Mesothelial cell of epicardium (in vitro differentiated cells): ENCODE measurements at regions not wholly inside any gene's neighbourhood (a gene's known extent, or its start where the extent isn't known, plus 50 kb on each side); places are given as distances from the start of the nearest gene placed in this dataset.

Experiments
- DNase-seq, 2 experiments: peaks; one replicate each; pipeline ENCODE4 v3.0.0; 2021; ENCODE audit warnings: low spot score in 2 of 2; ENCODE audit not compliant: unreplicated experiment in 2 of 2
- H3K27ac Mint-ChIP-seq: 2 replicates; pipeline ENCODE4 v1.8.0; 2021; ENCODE audit warnings: mixed read lengths
- H3K27me3 Mint-ChIP-seq: 2 replicates; pipeline ENCODE4 v1.8.0; 2021; ENCODE audit warnings: low read depth, mixed read lengths
- H3K36me3 Mint-ChIP-seq: 2 replicates; pipeline ENCODE4 v1.8.0; 2021; ENCODE audit warnings: mixed read lengths
- H3K4me1 Mint-ChIP-seq: 2 replicates; pipeline ENCODE4 v1.8.0; 2021; ENCODE audit warnings: mixed read lengths
- H3K4me3 Mint-ChIP-seq: 2 replicates; pipeline ENCODE4 v1.8.0; 2021; ENCODE audit warnings: mild to moderate bottlenecking, moderate library complexity, mixed read lengths
- H3K9me3 Mint-ChIP-seq: 2 replicates; pipeline ENCODE4 v1.8.0; 2021; ENCODE audit warnings: mixed read lengths
- TF ChIP-seq, protein P1 (sequence below): fragments of 200-600 bp; sonication (generic); IDR thresholded peaks from one replicate; pipeline ENCODE4 v1.5.0; 2021; ENCODE audit warnings: antibody characterized with exemption; ENCODE audit not compliant: unreplicated experiment

- no peaks in the 10 kb centered on the region for H3K27me3 Mint-ChIP-seq
- TF ChIP-seq, protein P1, sequence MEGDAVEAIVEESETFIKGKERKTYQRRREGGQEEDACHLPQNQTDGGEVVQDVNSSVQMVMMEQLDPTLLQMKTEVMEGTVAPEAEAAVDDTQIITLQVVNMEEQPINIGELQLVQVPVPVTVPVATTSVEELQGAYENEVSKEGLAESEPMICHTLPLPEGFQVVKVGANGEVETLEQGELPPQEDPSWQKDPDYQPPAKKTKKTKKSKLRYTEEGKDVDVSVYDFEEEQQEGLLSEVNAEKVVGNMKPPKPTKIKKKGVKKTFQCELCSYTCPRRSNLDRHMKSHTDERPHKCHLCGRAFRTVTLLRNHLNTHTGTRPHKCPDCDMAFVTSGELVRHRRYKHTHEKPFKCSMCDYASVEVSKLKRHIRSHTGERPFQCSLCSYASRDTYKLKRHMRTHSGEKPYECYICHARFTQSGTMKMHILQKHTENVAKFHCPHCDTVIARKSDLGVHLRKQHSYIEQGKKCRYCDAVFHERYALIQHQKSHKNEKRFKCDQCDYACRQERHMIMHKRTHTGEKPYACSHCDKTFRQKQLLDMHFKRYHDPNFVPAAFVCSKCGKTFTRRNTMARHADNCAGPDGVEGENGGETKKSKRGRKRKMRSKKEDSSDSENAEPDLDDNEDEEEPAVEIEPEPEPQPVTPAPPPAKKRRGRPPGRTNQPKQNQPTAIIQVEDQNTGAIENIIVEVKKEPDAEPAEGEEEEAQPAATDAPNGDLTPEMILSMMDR: no peak
- H3K4me1 Mint-ChIP-seq: peaks cover 61% of the 10 kb centered on the region
- DNase-seq: peak in 1 of 2 experiments; percentile 21
- H3K36me3 Mint-ChIP-seq: peaks cover under 1% of the 10 kb centered on the region
- no peak overlapping the region for H3K4me3 Mint-ChIP-seq
- peaks cover 17% of the 10 kb centered on the region for H3K9me3 Mint-ChIP-seq
- H3K27ac Mint-ChIP-seq: peak overlapping the region; percentile 94
Observed at GRCh38 chr2:128486640-128487375, 168.1 kb upstream of the HS6ST1 start.

DNA sequence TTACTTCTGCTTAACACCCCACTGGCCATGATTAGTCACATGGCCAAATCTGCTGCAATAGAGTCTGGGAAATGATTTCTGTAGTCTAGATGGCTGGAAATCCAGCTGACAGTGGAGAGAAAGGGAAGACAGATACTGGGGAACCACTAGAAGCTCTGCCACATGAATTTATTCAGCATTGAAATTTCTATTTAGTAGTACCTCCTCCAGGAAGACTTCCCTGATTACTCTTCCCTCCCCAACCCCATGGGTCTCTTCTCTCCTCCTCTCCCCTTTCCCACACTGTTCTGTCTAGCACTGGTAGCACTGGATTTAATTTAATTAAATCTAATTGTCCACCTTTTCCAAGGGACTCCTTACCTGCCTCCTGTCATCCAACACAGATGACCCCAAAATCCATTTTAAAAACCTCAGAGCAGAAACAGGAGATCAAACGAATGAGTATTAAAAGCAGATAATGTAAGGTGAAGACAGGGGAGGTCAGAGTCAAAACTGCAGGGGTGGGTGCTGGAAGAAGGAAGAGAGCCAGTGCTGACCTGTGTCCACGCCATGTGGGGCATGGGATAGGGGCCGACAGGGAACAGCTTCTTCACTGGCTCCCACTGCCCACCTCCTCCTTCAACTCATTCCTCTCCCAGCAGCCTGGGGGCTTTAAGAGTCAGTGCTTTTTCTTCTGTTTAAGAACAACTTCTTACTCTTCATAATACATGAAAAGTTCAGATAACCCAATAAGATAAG, 169.2 kb upstream of the HS6ST1 start:
- Mint-ChIP-seq H3K9me3 (peaks cover 13% of the 10 kb centered on the region), H3K36me3 (no peaks in the 10 kb centered on the region), H3K4me3 (no peak overlapping the region), H3K27ac (peak overlapping the region; percentile 94), H3K4me1 (peaks cover 63% of the 10 kb centered on the region), H3K27me3 (no peaks in the 10 kb centered on the region)
- TF ChIP-seq, protein P1: no peak
- peak in 1 of 2 experiments; percentile 38 for DNase-seq

DNA sequence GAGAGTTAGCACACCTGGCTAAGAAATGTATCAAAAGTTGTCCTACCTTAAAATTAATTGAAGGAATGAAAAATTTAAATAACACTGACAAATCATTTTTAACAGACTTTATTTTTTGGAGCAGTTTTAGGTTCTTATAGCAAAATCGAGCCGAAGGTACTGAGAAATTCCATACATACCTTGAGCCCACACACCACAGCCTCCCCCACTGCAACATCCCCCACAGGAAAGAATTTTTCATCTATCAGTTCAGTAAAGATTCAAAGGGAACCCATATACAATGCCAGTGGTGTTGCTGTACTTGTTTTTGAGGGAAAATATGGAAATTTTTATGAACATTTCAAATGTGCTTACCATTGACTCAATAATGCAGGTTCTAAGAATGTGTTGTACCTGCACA, 169.8 kb upstream of the HS6ST1 start:
- TF ChIP-seq, protein P1: no peak
- H3K9me3 Mint-ChIP-seq: peaks cover 8% of the 10 kb centered on the region
- peaks cover 63% of the 10 kb centered on the region for H3K4me1 Mint-ChIP-seq
- H3K36me3 Mint-ChIP-seq: no peaks in the 10 kb centered on the region
- no peaks in the 10 kb centered on the region for H3K27me3 Mint-ChIP-seq
- H3K4me3 Mint-ChIP-seq: no peak overlapping the region
- H3K27ac Mint-ChIP-seq: peak overlapping the region; percentile 94
- no peak for DNase-seq

DNA sequence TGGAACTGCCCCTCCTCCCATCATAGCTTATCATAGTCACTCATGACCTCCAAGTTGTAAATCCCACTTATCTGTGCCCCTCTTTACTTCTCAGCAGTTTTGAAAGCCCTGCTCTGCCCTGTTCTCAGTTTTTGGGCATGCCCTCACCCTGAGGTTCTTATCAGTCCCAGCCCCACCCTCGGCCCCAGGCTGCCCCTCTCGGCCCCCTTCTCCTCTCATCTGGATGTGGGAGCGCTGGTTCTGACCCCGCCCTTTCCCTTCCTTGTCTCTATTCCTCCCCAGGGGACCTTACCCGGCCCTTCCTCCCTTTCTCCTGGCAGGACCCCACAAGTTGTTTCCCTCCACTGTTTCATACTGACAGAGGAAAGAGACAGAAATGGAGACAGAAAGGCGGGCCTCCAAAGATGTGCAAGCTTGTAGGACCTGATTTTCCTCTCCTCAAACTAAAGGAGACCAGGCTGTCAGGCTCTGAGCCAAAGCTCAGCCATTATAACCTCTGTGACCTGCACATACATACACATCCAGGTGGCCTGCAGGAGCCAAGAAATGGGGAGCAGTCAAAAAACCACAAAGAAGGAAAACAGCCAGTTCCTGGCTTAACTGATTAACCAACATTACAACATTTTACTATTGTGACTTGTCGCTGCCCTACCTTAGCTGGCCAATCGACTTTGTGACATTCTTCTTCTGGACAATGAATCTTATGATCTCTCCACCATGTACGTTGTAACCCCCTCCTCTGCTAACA, 171.0 kb upstream of the HS6ST1 start:
- H3K4me1 Mint-ChIP-seq: peaks cover 72% of the 10 kb centered on the region

DNA sequence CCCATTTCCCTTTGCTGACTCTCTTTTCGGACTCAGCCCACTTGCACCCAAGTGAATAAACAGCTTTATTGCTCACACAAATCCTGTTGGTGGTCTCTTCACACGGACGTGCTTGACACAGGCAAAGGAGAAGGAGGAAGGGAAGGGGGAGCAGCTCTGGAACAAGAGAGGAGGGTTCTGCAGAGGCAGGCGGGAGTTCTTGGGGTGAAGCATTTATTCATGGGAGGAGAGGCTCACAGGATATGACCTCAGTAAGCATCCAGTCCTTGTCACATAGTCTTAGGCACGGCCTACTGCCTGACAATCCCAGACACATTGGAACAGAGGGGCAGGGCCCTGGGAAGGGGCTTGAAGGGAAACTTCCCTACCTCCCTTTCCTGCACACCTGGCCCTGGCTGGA, 171.7 kb upstream of the HS6ST1 start:
- Mint-ChIP-seq H3K9me3 (no peaks in the 10 kb centered on the region), H3K27ac (peak overlapping the region; percentile 94), H3K27me3 (no peaks in the 10 kb centered on the region), H3K4me3 (no peak overlapping the region), H3K4me1 (peaks cover 73% of the 10 kb centered on the region), H3K36me3 (no peaks in the 10 kb centered on the region)
- TF ChIP-seq, protein P1: no peak
- DNase-seq: no peak

More for the DNA sequence above, 171.0 kb upstream of the HS6ST1 start:
- TF ChIP-seq, protein P1: no peak
- no peak for DNase-seq
- Mint-ChIP-seq H3K36me3 (no peaks in the 10 kb centered on the region), H3K27ac (peak overlapping the region; percentile 94), H3K4me3 (no peak overlapping the region), H3K27me3 (no peaks in the 10 kb centered on the region), H3K9me3 (no peaks in the 10 kb centered on the region)
